HG02571 (cell line): ENCODE measurements at regions not wholly inside any gene's neighbourhood (a gene's known extent, or its start where the extent isn't known, plus 50 kb on each side); places are given as distances from the start of the nearest gene placed in this dataset.
"Not testable (repeated sequence)": the region's sequence is repeated elsewhere in the genome, so short reads cannot be mapped to it uniquely, and the experiment has no call there.

Experiments
- ATAC-seq: cut with Tn5 transposase; IDR thresholded peaks from one replicate; pipeline ENCODE4 v1.9.1; 2021; ENCODE audit warnings: mild to moderate bottlenecking, moderate library complexity; ENCODE audit not compliant: unreplicated experiment

DNA sequence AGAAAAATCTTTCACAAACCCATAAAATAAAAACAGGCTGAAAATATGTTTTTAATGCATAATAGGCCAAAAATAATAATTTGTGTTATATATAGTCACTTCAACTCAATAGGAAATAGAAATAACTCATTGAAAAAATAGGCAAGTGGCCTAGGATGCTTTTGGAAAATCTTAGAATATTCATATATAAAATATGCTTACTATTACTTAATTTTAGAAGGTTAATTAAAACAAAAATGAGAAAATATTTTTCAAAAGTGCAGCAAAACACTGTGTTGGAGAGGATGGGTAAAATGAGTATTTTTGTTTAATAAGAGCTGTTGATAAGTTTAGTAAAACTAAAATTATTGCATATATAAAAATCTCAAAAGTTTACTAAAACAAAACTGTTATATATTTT, 308.0 kb upstream of the ATXN7L3B start:
- ATAC-seq = no peak

DNA sequence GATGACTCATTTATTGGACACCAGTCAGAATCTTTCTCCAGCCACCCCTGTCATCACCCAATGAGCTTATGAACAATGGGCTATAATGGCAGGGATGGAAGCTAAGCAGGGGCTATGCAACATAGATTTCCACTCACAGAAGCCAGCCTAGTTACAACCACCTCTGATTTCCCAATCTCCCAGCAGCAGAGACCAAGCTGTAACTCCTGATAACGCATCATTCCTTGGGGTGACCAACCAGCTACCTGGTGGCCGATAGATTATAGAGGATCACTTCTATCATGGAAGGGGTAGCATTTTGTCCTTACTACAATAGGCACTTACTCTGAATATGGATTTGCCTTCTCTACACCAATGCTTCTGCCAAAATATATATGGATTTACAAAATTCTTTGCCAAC, 302.3 kb upstream of the ATXN7L3B start:
- no peak for ATAC-seq

GRCh38 chr12:74241341-74241740, 296.3 kb upstream of the ATXN7L3B start:
- no peak for ATAC-seq

DNA sequence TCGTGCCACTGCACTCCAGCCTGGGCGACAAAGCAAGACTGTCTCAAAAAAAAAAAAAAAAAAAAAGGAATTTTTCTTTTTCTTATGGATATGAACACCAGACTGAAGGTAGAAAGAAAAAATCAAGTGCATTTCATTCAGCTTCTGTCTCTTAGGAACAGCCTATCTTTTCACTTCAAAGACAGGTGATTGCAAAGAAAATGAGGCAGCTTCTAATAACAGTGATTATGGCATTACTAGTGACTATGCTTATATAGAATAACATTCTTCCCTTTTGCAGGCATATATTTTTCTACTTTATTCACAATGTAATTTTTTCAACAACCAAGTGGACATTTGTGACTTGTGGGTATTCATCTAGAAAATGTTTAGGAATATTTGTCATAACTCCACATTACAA, 295.5 kb upstream of the ATXN7L3B start:
- no peak for ATAC-seq

GRCh38 chr12:74245458-74245857, 292.2 kb upstream of the ATXN7L3B start:
- no peak for ATAC-seq

DNA sequence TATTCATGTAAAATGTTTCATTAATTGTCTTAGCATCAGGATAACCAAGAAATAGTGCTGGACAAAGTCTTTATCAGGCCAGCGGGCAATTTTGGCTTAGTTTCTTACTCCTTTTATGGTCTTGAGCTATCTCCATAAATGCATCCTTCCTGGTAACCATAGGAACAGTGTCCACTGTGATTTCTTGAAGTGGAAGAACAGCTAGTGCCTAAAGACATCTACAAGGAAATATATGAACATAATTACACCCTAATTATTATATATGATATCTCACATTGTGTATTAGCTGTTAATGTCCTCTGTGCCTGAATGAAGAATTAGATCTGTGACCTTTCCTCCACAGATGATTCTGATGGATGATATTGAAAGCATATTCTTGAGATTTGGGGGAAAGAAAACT, 286.7 kb upstream of the ATXN7L3B start:
- ATAC-seq = no peak

DNA sequence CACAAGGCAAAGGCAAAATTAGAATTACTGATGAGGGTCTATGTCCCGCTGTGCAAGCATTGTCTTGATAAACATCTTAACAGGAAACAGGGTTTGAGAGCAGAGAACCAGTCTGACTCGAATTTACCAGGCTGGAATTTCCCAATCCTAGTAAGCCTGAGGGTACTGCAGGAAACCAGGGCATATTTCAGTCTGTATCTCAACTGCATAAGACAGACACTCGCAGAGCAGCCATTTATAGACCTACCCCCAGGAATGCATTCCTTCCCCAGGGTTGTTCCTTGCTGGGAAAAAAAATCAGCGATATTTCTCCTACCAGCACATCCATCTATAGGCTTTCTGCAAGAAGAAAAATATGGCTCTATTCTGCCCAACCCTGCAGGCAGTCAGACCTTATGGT, 283.8 kb upstream of the ATXN7L3B start:
- not testable (repeated sequence) for ATAC-seq

DNA sequence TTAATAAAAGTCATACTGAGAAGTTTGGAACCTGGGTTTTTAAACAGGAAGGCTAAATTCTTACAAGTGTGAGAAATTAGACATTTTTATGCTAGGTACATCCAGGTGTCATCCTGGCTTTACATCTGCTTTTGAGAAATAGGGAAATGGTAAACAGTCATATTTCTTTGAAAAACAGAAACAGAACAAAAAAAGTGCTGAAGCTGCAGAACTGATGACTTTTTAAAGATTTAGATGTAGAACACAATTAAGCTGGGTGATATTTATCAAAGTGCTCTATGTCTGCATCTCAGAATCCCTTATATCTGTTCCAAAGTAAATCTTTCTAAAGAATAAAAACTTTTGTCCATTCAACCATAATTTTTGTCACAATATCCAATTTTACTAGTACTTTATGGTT, 282.9 kb upstream of the ATXN7L3B start:
- no peak for ATAC-seq

DNA sequence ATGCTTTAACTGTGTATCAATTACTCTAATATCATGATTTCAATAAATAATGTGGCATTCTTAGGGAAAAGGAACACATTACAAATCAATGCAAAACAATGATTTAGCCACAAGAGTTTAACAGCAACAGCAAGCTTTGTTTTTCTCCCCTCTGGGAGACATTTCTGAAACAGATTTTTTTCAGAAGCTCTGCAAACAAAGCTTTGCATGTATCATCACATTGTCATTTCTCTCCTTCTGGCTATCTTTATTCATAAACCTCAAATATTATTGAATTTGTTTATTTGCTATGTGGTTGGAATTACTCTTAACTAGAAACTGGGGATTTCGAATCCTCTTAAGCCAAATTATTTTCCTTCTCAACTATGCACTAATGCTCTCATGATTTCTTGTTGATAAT, 278.4 kb upstream of the ATXN7L3B start:
- ATAC-seq = no peak

DNA sequence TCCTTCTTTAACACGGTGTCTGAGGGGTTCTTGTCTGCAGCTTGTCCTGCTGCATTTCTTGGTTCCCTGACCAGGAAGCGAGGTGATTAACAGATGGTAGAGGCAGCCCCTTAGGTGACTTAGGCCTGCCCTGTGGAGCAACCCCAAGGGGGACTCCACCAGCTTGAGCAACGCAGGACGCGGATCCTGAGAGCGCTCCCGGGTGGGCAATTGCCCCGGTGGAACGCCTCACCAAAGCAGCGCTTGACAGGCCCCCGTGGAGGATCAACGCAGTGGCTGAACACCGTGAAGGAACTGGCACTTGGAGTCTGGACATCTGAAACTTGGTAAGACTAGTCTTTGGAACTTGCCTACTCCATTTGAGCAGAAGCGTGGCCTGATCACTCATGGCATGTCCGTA, 272.9 kb upstream of the ATXN7L3B start:
- no peak for ATAC-seq

- ATAC-seq = not testable (repeated sequence)
These were observed 268.3 kb upstream of the ATXN7L3B start for GRCh38 chr12:74269355-74269754.

- ATAC-seq = no peak
These were observed 257.4 kb upstream of the ATXN7L3B start for GRCh38 chr12:74280156-74280655.

GRCh38 chr12:74281401-74282180, 256.0 kb upstream of the ATXN7L3B start:
- ATAC-seq = not testable (repeated sequence)

DNA sequence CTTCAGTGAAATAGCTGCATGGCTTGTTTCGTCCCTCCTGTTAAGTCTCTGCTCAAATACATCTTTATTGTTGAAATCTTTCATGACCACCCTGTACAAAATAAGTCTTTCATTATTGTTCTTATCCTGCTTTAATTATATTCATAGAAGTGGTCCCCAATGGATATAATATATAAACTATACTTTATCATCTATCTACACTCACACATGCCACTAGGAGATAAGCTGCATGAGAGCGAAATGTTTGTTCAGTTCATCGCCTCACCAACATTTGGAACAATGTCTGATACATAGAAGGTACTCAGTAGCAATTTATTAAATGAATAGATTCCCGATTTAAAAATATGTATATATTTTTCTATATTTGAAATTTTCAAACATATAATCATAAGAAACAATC, 254.0 kb upstream of the ATXN7L3B start:
- ATAC-seq = no peak

DNA sequence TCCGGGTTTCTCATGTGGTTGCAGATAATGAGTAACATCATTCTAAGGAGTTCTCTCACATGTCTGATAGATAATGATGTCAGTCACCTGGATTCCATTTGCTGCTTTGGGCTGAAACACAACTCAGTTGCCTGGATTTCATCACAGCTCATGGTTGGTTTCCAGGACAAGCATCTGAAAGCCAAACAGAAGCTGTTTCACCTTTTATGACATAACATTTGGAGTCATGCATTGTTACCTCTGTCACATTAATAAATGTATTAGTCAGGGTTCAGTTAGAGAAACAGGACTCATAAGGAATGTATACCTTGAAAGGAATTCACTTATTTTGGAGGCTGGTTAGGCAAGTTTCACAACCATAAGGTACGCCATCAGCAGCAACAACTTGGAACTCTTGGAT, 251.9 kb upstream of the ATXN7L3B start:
- ATAC-seq = no peak

DNA sequence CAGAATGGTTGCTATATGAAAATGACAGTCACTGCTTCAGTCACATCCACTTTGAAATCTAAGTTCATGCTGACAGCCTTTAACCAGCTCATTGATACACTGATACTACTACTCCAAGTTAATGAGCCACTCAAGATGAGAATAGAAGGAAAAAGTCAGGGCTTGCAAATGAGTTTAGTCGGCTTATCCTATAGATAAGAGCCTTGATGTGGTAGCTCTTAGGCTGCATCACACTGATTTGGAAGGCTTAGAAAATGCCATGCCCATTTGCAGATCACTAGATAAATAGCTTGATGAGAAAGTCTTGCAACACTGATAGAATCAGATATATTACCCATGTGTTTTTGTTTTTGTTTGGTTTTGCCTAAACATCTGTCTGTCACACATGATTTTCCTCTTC, 251.4 kb upstream of the ATXN7L3B start:
- ATAC-seq = no peak

DNA sequence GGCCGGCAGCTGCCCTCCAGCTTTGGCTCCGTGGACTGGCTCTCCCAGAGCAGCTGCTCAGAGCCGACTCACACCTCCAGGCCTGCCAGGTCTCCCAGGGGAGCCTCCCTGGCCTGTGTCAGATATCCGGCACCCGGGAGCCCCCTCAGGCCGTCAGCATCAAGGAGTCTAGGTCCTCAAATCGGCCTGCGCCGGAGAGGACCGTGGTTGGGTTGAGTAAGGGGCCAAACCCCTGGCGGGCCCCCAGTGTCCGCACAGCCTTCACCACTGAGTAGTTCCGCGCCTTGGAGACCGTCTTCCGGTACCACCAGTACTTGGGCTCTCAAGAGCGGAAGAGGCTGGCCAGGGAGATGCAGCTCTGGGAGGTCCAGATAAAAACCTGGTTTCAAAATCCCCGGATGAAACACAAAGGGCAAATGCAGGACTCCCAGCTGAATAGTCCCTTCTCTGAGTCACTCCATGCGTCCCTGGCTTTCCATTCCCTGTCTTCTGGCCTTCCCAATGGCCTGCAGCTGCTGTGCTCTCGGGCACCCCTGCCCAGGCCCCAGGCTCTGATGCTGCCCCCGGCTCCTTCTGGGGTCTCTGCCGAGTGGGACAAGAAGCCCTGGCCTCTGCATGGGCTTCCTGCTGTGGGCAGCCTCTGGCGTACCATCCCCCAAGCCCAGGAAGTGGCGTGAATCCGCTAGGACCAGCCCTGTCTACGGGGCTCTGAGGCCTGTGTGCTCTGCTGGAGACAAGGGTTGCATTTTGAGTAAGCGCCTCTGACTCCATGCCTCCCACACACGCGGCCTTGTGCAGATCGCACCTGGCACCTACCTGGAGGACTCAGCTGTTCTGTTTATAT, 245.1 kb upstream of the ATXN7L3B start:
- ATAC-seq = no peak

DNA sequence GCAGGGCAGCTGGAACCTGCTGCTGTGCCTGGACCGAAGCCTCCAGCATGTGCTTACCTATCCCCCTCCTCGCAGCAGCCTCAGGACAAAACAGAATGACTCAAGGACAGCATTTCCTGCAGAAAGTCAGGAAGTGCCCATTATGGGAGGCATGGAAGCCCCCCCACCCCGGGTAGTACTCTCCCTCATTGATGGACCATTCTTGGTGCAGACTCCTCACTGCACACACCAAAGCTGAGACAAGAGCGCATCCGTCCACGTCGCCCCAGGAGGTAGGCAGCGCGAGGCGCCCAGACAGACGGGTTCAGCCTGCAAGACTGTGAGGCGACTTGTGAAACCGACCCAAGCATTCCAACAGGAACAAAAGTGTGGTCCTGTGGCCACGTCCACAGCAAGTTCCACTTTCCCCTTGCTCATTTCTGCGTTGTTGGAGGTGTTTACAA, 243.9 kb upstream of the ATXN7L3B start:
- ATAC-seq = no peak

DNA sequence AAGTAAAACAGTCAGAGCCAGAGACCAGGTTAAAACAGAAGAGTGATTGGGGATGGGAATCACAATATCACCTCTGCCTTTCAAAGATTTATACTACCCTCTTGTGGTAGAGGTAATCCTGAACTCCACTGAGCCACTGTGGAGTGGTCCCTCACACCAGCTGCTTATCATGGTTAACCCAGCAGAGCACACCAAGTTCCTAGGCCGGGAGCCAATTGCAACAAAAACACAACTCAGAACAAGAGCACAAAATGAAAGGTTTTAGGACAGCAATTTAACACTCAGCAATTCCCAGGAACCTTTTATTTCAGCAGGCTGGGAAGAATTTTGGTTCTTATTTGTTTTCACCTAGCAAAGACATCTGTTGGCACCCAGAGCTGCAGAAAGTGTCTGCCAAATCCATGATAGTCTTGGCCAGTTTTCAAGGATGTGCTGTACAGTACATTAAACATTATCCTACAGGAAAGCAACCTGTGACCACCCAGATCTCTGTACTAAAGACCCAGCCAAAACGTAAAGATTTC, 220.5 kb upstream of the ATXN7L3B start:
- ATAC-seq = no peak

DNA sequence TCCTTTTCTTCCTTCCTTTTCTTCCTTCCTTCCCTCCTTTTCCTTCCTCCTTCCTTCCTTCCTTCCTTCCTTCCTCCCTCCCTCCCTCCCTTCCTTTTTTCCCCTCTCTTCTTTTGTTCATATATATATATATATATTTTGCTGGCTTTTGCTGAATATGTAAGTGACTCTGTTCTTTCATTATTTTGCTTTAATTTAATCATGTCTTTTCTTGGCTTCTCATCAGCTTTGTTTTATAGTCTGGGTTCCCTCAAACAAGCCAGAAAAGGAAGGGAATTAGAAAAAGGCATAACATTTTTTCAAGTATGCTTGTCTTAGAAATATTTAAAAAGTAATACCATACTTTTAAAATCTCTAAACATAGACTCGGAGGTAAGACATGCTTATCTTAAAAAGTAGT, 219.9 kb upstream of the ATXN7L3B start:
- no peak for ATAC-seq

DNA sequence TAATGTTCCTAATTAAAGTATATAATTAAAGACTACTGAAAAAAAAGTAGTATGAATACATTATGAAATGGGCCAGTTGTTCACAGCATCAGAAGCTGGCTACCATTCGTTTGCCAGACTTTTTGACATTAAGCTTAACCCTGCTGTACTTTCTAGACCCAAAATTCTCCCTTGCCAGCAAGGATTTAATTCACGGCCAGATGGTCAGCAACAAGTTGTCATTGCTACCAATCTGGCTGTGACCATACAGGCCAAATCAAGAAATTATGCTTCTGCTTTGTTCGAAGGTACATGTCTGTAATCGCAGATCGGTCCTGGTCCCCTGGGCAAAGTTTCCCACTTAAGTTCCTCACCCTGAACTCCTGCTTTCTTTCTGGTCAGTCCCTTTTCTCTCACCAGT, 217.7 kb upstream of the ATXN7L3B start:
- no peak for ATAC-seq

- ATAC-seq = no peak
These were observed 216.3 kb upstream of the ATXN7L3B start for GRCh38 chr12:74321381-74321780.
